Heart right ventricle (tissue), 16 donors: ENCODE measurements at regions not wholly inside any gene's neighbourhood (a gene's known extent, or its start where the extent isn't known, plus 50 kb on each side); places are given as distances from the start of the nearest gene placed in this dataset.
"Not testable (repeated sequence)": the region's sequence is repeated elsewhere in the genome, so short reads cannot be mapped to it uniquely, and the experiment has no call there.

Experiments used
- ATAC-seq, 8 donors: fragments of 200-7000 bp; cut with Tn5 transposase; one replicate each; pipeline ENCODE4 v1.9.1; 2020; ENCODE audit warnings: mild to moderate bottlenecking in 8 of 8, moderate library complexity in 8 of 8, moderate number of reproducible peaks in 1 of 8
- DNase-seq, 2 donors: peaks; one replicate each; pipeline ENCODE4 v3.0.0-alpha.2; 2020
- H3K27ac ChIP-seq, 10 donors: fragments of 200-600 bp; sonication (generic) in 2 of 10; one replicate each; pipeline versions ENCODE4 v1.5.0 to v1.8.0; 2020 to 2022; ENCODE audit warnings: mild to moderate bottlenecking in 3 of 10
- H3K27me3 ChIP-seq, 7 donors: fragments of 200-600 bp; one replicate each; pipeline ENCODE4 v1.8.0; 2021 to 2022; ENCODE audit warnings: mild to moderate bottlenecking in 2 of 7
- H3K36me3 ChIP-seq, 9 donors: fragments of 200-600 bp; sonication (generic) in 1 of 9; one replicate each; pipeline versions ENCODE4 v1.5.0 to v1.8.0; 2020 to 2022; ENCODE audit warnings: mild to moderate bottlenecking in 2 of 9
- H3K4me1 ChIP-seq, 9 donors: fragments of 200-600 bp; sonication (generic) in 1 of 9; one replicate each; pipeline versions ENCODE4 v1.5.0 to v1.8.0; 2020 to 2022; ENCODE audit warnings: mild to moderate bottlenecking in 4 of 9
- H3K4me3 ChIP-seq, 10 donors: fragments of 200-600 bp; sonication (generic) in 2 of 10; one replicate each; pipeline versions ENCODE4 v1.5.0 to v1.8.0; 2020 to 2022; ENCODE audit warnings: mild to moderate bottlenecking in 7 of 10, moderate library complexity in 2 of 10
- H3K9me3 ChIP-seq, 11 donors: fragments of 200-600 bp in 10 of 11; sonication (generic) in 2 of 11; one replicate each; pipeline versions ENCODE4 v1.5.0 to v1.8.0; 2013 to 2022; ENCODE audit warnings: mild to moderate bottlenecking in 2 of 11, control low read depth in 1 of 11, moderate library complexity in 1 of 11
- WGBS, 2 donors: extraction: QIAGEN DNeasy Blood & Tissue Kit; methylation state at CpG; one replicate each; pipeline ENCODE4 v1.1.7; 2013; ENCODE audit warnings: inconsistent platforms in 1 of 2; 5-methylcytosine and 5-hydroxymethylcytosine counted together
- intact Hi-C, 10 donors: fragments of 100-400 bp; cut with DNase I; formaldehyde crosslinking; loops; one replicate each; pipeline versions ENCODE4 v1.11.1 to v1.14.2; 2022
- donor health status: Arrhythmogenic right ventricular cardiomyopathy.
- donor health status: ischemic (EF 13 %, LVEDD 7.1; RV severe dilation, severe dysfunction).
- donor health status: healthy with polysubstance abuse.
- donor health status: DM: no; HTN: yes; CAD: no.
- donor health status: DM: no; HTN: no; CAD: no.
- donor health status: ischemic (EF 25% LVEDD 6.9; RV normal size, moderate dysfunction).
- donor health status: ischemic (EF 25% LVEDD 5.7; RV mildly dilated, moderate dysfunction).
- donor health status: healthy.
- donor health status: DM: yes; HTN: yes; CAD: no.
- donor health status: Ischemic cardiomyopathy.
- donor health status: ischemic (EF 35%, LVEDD 5.7; RV mildly dilated, moderate dysfunction).
- donor health status: nonischemic (EF 11% LVEDD 7.7; RV severe dilation, severe dysfunction).
- donor health status: DM: yes; HTN: yes; CAD: no.
- donor health status: PGD.
- donor health status: ischemic (EF 29% LVEDD 5.4; RV normal size, mild dysfunction).
- donor health status: nonischemic (EF 23%, LVEDD 6.1; RV moderate dilation, normal function).

DNA sequence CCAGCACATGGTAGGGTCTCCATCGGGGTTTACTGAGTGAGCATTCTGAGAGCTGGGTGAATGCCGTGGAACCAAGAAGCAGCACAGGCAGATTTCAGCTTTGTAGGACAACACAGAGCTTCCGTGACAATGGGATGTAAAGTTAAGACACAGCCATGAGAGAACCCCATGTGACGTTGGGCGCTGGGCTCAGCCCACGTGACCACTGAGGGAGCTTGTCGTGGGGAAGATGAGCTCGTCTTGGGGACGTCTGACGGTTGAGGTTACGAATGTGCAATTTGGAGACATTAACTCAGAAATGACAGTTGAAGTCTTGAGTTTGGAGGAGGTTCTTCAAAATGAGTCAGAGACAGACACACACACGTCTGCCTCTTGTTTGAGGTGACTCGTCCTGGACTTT, 51.5 kb upstream of the MUC20 start:
- DNase-seq, H3K27ac ChIP-seq, intact Hi-C loops, ATAC-seq, H3K4me1 ChIP-seq, H3K27me3 ChIP-seq, H3K9me3 ChIP-seq, H3K4me3 ChIP-seq: not testable (repeated sequence)
- peaks cover 0 to 86% (median 44%) of the 10 kb centered on the region in 9 donors for H3K36me3 ChIP-seq
- 81 to 84% methylated on average over 11 of the region's 13 CpGs for WGBS, 2 donors

GRCh38 chr3:195668131-195668766, 52.5 kb upstream of the MUC20 start:
- H3K4me3 ChIP-seq, H3K4me1 ChIP-seq, intact Hi-C loops, H3K27ac ChIP-seq, DNase-seq, H3K27me3 ChIP-seq, H3K9me3 ChIP-seq: not testable (repeated sequence)
- peaks cover 0 to 86% (median 40%) of the 10 kb centered on the region in 9 donors for H3K36me3 ChIP-seq
- 86 to 90% methylated on average over 24 of the region's 24 CpGs for WGBS, 2 donors
- ATAC-seq = peak in 6 of 8 donors; percentile 3 to 29 (median 22)

DNA sequence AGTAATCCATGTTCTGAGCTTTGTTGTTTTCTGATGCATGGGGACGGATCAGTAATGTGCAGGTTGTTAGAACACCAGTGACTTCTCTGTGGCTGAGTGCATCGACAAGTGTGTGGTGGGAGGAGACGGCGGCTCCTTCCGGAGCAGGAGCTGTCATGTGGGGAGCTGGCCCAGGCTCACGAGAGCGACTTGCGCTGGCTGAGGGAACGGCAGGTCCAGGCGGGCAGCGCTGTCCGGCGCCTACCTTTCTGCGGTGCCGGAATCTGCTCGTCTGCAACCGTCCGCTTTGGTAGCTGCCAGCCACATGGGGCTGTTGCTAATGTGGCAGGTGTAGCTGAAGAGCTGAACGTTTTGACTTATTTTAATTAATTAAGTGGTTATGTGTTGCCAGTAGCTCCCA, 55.5 kb upstream of the MUC20 start:
- peaks cover 0 to 65% (median 20%) of the 10 kb centered on the region in 9 donors for H3K36me3 ChIP-seq
- H3K27ac ChIP-seq, H3K4me1 ChIP-seq, H3K27me3 ChIP-seq, intact Hi-C loops, DNase-seq, H3K4me3 ChIP-seq, H3K9me3 ChIP-seq: not testable (repeated sequence)
- 89 to 91% methylated on average over 17 to 19 of the region's 19 CpGs for WGBS, 2 donors
- peak in 2 of 8 donors; percentile 17 to 38 for ATAC-seq

- intact Hi-C loops, H3K9me3 ChIP-seq, ATAC-seq, H3K27ac ChIP-seq, H3K4me3 ChIP-seq, H3K27me3 ChIP-seq, H3K4me1 ChIP-seq, DNase-seq: not testable (repeated sequence)
- WGBS, 2 donors = 92 to 95% methylated on average over 12 of the region's 12 CpGs
- peaks cover 0 to 54% (median 17%) of the 10 kb centered on the region in 9 donors for H3K36me3 ChIP-seq
Measured at GRCh38 chr3:195664131-195664530, 56.6 kb upstream of the MUC20 start.

- peaks cover 0 to 17% (median 0%) of the 10 kb centered on the region in 9 donors for H3K36me3 ChIP-seq
- peak overlapping the region in 1 of 10 donors; percentile 31 for H3K27ac ChIP-seq
- WGBS, 2 donors = 38 to 76% methylated on average over 1 of the region's 7 CpGs
- DNase-seq, ATAC-seq, H3K9me3 ChIP-seq, intact Hi-C loops, H3K27me3 ChIP-seq, H3K4me1 ChIP-seq: not testable (repeated sequence)
- H3K4me3 ChIP-seq = peak overlapping the region in 7 of 10 donors; percentile 56 to 75 (median 64)
Measured at GRCh38 chr3:195659136-195659533, 61.6 kb upstream of the MUC20 start.

- H3K9me3 ChIP-seq, intact Hi-C loops, H3K4me1 ChIP-seq, H3K27me3 ChIP-seq: not testable (repeated sequence)
- ATAC-seq (peak; percentile 83 to 94 (median 88)), DNase-seq (peak; percentile 19 to 68)
- peak overlapping the region in 8 of 10 donors; percentile 83 to 96 (median 88) for H3K27ac ChIP-seq
- H3K4me3 ChIP-seq = peak overlapping the region in 8 of 10 donors; percentile 53 to 75 (median 64)
- peaks cover 0 to 11% (median 0%) of the 10 kb centered on the region in 9 donors for H3K36me3 ChIP-seq
- WGBS, 2 donors = 0 to 1% methylated on average over 3 to 24 of the region's 53 CpGs
Measured at GRCh38 chr3:195658381-195659135, 62.2 kb upstream of the MUC20 start.

- Histone ChIP-seq H3K4me3 (peak overlapping the region; percentile 46 to 75 (median 62)), H3K27ac (peak overlapping the region in 9 of 10 donors; percentile 82 to 96 (median 86))
- 4 to 8% methylated on average over 50 to 87 of the region's 99 CpGs for WGBS, 2 donors
- H3K27me3 ChIP-seq, H3K9me3 ChIP-seq, intact Hi-C loops, H3K36me3 ChIP-seq, H3K4me1 ChIP-seq: not testable (repeated sequence)
- ATAC-seq (peak; percentile 82 to 97 (median 94)), DNase-seq (peak; percentile 84 to 98)
Measured at GRCh38 chr3:195657475-195658372, 63.1 kb upstream of the MUC20 start.

- WGBS, 2 donors = 83 to 90% methylated on average over 15 to 16 of the region's 16 CpGs
- H3K9me3 ChIP-seq, H3K27me3 ChIP-seq, H3K36me3 ChIP-seq, H3K4me1 ChIP-seq, ATAC-seq, H3K4me3 ChIP-seq, DNase-seq, H3K27ac ChIP-seq, intact Hi-C loops: not testable (repeated sequence)
Measured at GRCh38 chr3:195656091-195656490, 64.7 kb upstream of the MUC20 start.

DNA sequence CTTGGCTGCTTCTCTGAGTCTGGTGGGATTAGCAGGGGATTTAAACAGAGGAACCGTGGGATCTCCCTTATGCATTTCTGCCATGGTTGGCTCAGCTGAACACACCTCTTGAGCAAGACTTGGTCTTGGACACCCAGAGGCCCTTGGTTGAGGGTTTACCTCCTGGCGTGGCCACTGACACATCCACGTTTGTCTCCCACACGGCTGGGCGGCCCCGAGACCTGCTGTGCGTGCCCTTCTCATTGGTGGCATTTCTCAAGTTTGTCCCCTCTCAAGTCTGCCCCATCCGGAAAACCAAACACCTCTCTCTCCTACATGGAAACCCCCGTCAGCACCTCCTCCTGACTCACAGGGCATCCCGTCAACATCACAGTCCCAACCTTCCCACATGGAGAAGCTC, 66.0 kb upstream of the MUC20 start:
- H3K4me1 ChIP-seq, H3K36me3 ChIP-seq, H3K4me3 ChIP-seq, ATAC-seq, DNase-seq, H3K27me3 ChIP-seq, intact Hi-C loops, H3K9me3 ChIP-seq, H3K27ac ChIP-seq: not testable (repeated sequence)
- WGBS, 2 donors = 90 to 100% methylated on average over 2 to 5 of the region's 10 CpGs

DNA sequence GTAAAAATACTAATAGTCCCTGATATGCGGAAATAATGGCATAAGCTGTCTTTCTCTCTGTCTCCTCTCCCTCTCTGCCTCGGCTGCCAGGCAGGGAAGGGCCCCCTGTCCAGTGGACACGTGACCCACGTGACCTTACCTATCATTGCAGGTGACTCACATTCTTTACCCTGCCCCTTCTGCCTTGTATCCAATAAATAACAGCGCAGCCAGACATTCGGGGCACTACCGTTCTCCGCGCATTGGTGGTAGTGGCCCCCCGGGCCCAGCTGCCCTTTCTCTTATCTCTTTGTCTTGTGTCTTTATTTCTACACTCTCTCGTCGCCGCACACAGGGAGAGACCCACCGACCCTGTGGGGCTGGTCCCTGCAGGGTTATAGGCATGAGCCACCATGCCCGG, 66.6 kb upstream of the MUC20 start:
- intact Hi-C loops, H3K4me1 ChIP-seq, H3K27me3 ChIP-seq, ATAC-seq, DNase-seq, H3K4me3 ChIP-seq, H3K9me3 ChIP-seq, H3K27ac ChIP-seq, H3K36me3 ChIP-seq: not testable (repeated sequence)
- WGBS, 2 donors = 81 to 82% methylated on average over 11 to 14 of the region's 15 CpGs
